GM18517 (cell line): ENCODE measurements at regions not wholly inside any gene's neighbourhood (a gene's known extent, or its start where the extent isn't known, plus 50 kb on each side); places are given as distances from the start of the nearest gene placed in this dataset.

Source experiments
- ATAC-seq: cut with Tn5 transposase; IDR thresholded peaks from one replicate; pipeline ENCODE4 v1.9.1; 2021; ENCODE audit warnings: mild to moderate bottlenecking, moderate library complexity; ENCODE audit not compliant: unreplicated experiment

GRCh38 chr12:125193376-125194152 lies 128.3 kb downstream of the AACS start:
- ATAC-seq = no peak

- no peak for ATAC-seq
Observed at GRCh38 chr12:125194163-125194773, 129.0 kb downstream of the AACS start.

GRCh38 chr12:125194987-125195386 lies 129.8 kb downstream of the AACS start:
- ATAC-seq = no peak

- ATAC-seq = no peak
Observed at GRCh38 chr12:125197326-125197725, 132.1 kb downstream of the AACS start.

GRCh38 chr12:125198652-125199051 lies 133.4 kb downstream of the AACS start:
- ATAC-seq = no peak

- ATAC-seq = no peak
Observed at GRCh38 chr12:125201090-125201489, 135.9 kb downstream of the AACS start.

- ATAC-seq = no peak
Observed at GRCh38 chr12:125201940-125202339, 136.7 kb downstream of the AACS start.

- ATAC-seq = no peak
Observed at GRCh38 chr12:125202421-125202820, 137.2 kb downstream of the AACS start.

GRCh38 chr12:125203145-125203765 lies 138.0 kb downstream of the AACS start:
- ATAC-seq = no peak

GRCh38 chr12:125205386-125205785 lies 140.2 kb downstream of the AACS start:
- ATAC-seq = no peak

GRCh38 chr12:125206711-125207110 lies 141.5 kb downstream of the AACS start:
- ATAC-seq = no peak

- ATAC-seq = no peak
Observed at GRCh38 chr12:125208334-125208733, 143.1 kb downstream of the AACS start.

GRCh38 chr12:125208942-125209341 lies 143.7 kb downstream of the AACS start:
- no peak for ATAC-seq

GRCh38 chr12:125210104-125210755 lies 145.0 kb downstream of the AACS start:
- ATAC-seq = no peak

GRCh38 chr12:125211464-125211863 lies 146.2 kb downstream of the AACS start:
- no peak for ATAC-seq

GRCh38 chr12:125214289-125214688 lies 149.1 kb downstream of the AACS start:
- ATAC-seq = no peak

GRCh38 chr12:125216756-125217155 lies 151.5 kb downstream of the AACS start:
- ATAC-seq = no peak

- no peak for ATAC-seq
Observed at GRCh38 chr12:125217308-125217707, 152.1 kb downstream of the AACS start.

GRCh38 chr12:125218952-125219351 lies 153.7 kb downstream of the AACS start:
- no peak for ATAC-seq

GRCh38 chr12:125220404-125221273 lies 155.4 kb downstream of the AACS start:
- ATAC-seq = no peak

GRCh38 chr12:125221602-125222001 lies 156.4 kb downstream of the AACS start:
- ATAC-seq = no peak
